GM12872 (cell line): ENCODE measurements at regions not wholly inside any gene's neighbourhood (a gene's known extent, or its start where the extent isn't known, plus 50 kb on each side); places are given as distances from the start of the nearest gene placed in this dataset.

ENCODE experiments used
- CTCF ChIP-seq: IDR thresholded peaks from 3 replicates; pipeline ENCODE4 v1.5.1; 2011; ENCODE audit warnings: low read depth, mild to moderate bottlenecking, low read length, moderate library complexity; ENCODE audit not compliant: insufficient read depth

- no peak for TF ChIP-seq CTCF
These were observed 61.1 kb upstream of the SEM1 start for GRCh38 chr7:96770758-96771157.

- TF ChIP-seq CTCF, result no peak
These were observed 62.6 kb upstream of the SEM1 start for GRCh38 chr7:96772139-96772694.

GRCh38 chr7:96773483-96773882 is 63.8 kb upstream of the SEM1 start:
- no peak for TF ChIP-seq CTCF

DNA sequence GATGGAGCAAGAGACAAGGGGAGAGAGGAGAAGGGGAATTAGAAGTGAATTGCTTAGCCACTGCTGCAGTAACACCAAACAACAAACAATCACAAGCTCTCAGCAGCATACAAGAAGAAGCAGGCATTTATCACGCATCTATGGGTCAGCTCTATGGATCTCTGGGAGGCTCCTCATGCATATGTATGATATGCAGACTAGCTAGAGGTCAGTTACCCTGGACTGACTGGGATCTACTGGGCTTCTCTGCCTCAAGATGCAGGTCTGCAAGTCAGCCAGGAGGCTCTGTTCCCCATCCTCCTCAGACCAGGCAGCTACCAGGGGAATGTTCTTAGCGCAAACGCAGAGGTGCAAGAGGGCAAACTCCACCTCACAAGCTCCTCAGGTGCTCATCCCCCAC is 64.7 kb upstream of the SEM1 start:
- TF ChIP-seq CTCF, result no peak

DNA sequence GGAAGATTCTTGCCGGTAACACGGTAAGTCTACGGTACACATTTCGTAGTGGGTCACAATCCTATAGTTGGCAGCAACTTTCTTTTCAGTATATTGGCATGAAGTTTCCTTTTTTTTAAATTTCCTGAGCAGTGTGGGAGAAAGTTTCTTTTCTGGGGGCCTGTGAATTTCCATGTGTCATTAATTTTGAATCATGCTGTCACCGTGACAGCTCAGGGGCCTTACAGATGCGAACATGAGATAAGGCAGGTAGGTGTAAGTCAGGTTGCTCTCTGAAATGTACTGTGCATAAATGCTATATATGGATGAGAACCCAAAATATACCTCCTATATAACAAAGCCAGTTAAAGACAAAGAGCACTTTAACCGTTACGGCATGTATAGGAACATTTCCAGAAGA is 65.4 kb upstream of the SEM1 start:
- TF ChIP-seq CTCF, result no peak

GRCh38 chr7:96778263-96778662 is 68.6 kb upstream of the SEM1 start:
- TF ChIP-seq CTCF, result peak; percentile 22; the same call in 1 of the 3 replicates

GRCh38 chr7:96781919-96782318 is 72.3 kb upstream of the SEM1 start:
- no peak for TF ChIP-seq CTCF
